Mesothelial cell of epicardium (in vitro differentiated cells): ENCODE measurements at regions not wholly inside any gene's neighbourhood (a gene's known extent, or its start where the extent isn't known, plus 50 kb on each side); places are given as distances from the start of the nearest gene placed in this dataset.

Experiments
- DNase-seq, 2 experiments: peaks; one replicate each; pipeline ENCODE4 v3.0.0; 2021; ENCODE audit warnings: low spot score in 2 of 2; ENCODE audit not compliant: unreplicated experiment in 2 of 2
- H3K27ac Mint-ChIP-seq: 2 replicates; pipeline ENCODE4 v1.8.0; 2021; ENCODE audit warnings: mixed read lengths
- H3K27me3 Mint-ChIP-seq: 2 replicates; pipeline ENCODE4 v1.8.0; 2021; ENCODE audit warnings: low read depth, mixed read lengths
- H3K36me3 Mint-ChIP-seq: 2 replicates; pipeline ENCODE4 v1.8.0; 2021; ENCODE audit warnings: mixed read lengths
- H3K4me1 Mint-ChIP-seq: 2 replicates; pipeline ENCODE4 v1.8.0; 2021; ENCODE audit warnings: mixed read lengths
- H3K4me3 Mint-ChIP-seq: 2 replicates; pipeline ENCODE4 v1.8.0; 2021; ENCODE audit warnings: mild to moderate bottlenecking, moderate library complexity, mixed read lengths
- H3K9me3 Mint-ChIP-seq: 2 replicates; pipeline ENCODE4 v1.8.0; 2021; ENCODE audit warnings: mixed read lengths
- CTCF ChIP-seq: fragments of 200-600 bp; sonication (generic); IDR thresholded peaks from one replicate; pipeline ENCODE4 v1.5.0; 2021; ENCODE audit warnings: antibody characterized with exemption; ENCODE audit not compliant: unreplicated experiment

DNA sequence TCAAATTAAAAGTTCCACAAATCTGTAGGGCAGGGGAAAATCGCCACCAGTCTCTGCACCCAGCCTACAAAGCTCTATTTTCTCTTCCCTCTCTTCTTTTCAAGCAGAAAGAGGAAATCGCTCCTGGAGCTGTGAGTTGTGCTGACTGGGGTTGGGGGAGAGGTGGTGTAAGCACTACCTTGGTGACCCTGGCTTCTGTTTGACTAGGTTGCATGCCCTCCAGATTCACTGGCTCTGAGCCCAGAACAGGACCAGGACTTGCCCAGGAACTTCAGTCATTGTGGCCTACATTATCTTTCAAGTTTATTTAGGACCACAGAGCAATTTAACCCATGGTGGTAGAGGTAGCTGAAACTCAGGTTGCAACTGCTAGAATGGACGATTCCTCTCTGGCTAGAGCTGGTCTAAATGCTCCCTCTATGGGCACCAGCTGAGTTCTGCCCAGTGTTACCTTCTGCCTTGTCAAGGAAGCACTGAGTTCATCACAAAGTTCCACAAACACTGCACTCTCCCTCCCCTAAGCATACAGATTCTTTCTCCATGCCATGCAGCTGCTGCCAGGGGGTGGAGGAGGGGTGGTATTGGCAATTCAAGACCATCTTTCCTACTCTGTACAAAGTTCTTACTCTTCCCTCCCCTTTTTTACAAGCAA, 122.0 kb upstream of the BMP5 start:
- no peak for TF ChIP-seq CTCF
- Mint-ChIP-seq H3K27ac (no peak overlapping the region), H3K27me3 (no peaks in the 10 kb centered on the region), H3K4me1 (peaks cover 9% of the 10 kb centered on the region), H3K9me3 (peaks cover 25% of the 10 kb centered on the region), H3K4me3 (no peak overlapping the region), H3K36me3 (peaks cover 8% of the 10 kb centered on the region)
- DNase-seq: no peak

- H3K9me3 Mint-ChIP-seq: peaks cover 37% of the 10 kb centered on the region
Observed at GRCh38 chr6:55994531-55994930, 119.1 kb upstream of the BMP5 start.

DNA sequence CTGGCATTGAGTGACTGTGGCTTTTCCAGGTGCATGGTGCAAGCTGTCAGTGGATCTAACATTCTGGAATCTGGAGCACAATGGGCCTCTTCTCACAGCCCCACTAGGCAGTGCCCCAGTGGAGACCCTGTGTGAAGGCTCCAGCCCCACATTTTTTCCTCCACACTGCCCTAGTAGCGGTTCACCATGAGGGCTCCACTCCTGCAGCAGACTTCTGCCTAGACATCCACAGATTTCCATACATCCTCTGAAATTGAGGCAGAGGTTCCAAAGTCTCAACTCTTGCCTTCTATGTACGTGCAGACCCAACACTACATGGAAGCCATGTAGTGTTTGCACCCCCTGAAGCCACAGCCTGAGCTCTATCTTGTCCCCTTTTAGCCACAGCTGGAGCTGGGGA, 118.0 kb upstream of the BMP5 start:
- Mint-ChIP-seq H3K4me3 (no peak overlapping the region), H3K36me3 (peaks cover 8% of the 10 kb centered on the region), H3K9me3 (peaks cover 39% of the 10 kb centered on the region), H3K27ac (no peak overlapping the region), H3K27me3 (no peaks in the 10 kb centered on the region), H3K4me1 (peaks cover 1% of the 10 kb centered on the region)
- DNase-seq: no peak
- no peak for TF ChIP-seq CTCF

More at GRCh38 chr6:55994531-55994930, 119.1 kb upstream of the BMP5 start:
- Mint-ChIP-seq H3K27ac (no peak overlapping the region), H3K4me1 (peaks cover 9% of the 10 kb centered on the region), H3K36me3 (peaks cover 8% of the 10 kb centered on the region), H3K27me3 (no peaks in the 10 kb centered on the region), H3K4me3 (no peak overlapping the region)
- TF ChIP-seq CTCF: no peak
- no peak for DNase-seq

DNA sequence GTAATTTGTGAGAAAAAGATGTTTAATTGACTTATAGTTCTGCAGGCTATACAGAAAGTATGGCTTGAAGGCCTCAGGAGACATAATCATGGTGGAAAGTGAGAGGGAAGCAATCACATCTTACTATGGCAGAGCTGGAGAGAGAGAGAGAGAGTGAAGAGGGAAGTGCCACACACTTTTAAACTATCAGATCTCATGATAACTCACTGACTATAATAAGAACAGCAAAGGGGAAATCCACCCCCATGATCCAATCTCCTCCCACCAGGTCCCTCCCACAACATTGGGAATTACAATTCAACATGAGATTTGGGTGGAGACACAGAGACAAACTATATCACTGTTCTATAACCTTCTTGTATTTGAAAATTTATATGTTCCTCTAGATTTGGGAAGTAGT, 117.2 kb upstream of the BMP5 start:
- H3K27me3 Mint-ChIP-seq: no peaks in the 10 kb centered on the region
- no peak for TF ChIP-seq CTCF

GRCh38 chr6:55985309-55985708, 109.9 kb upstream of the BMP5 start:
- TF ChIP-seq CTCF: no peak
- peaks cover 34% of the 10 kb centered on the region for H3K9me3 Mint-ChIP-seq
- H3K4me1 Mint-ChIP-seq: peaks cover 3% of the 10 kb centered on the region

More for the DNA sequence above, 117.2 kb upstream of the BMP5 start:
- no peak for DNase-seq
- H3K36me3 Mint-ChIP-seq: peaks cover 8% of the 10 kb centered on the region
- H3K27ac Mint-ChIP-seq: no peak overlapping the region
- H3K4me1 Mint-ChIP-seq: no peaks in the 10 kb centered on the region
- H3K4me3 Mint-ChIP-seq: no peak overlapping the region
- peaks cover 46% of the 10 kb centered on the region for H3K9me3 Mint-ChIP-seq

More at GRCh38 chr6:55985309-55985708, 109.9 kb upstream of the BMP5 start:
- Mint-ChIP-seq H3K27me3 (no peaks in the 10 kb centered on the region), H3K36me3 (peaks cover 1% of the 10 kb centered on the region), H3K27ac (no peak overlapping the region), H3K4me3 (no peak overlapping the region)
- DNase-seq: no peak
